Neural cell (in vitro differentiated cells): ENCODE measurements at regions not wholly inside any gene's neighbourhood (a gene's known extent, or its start where the extent isn't known, plus 50 kb on each side); places are given as distances from the start of the nearest gene placed in this dataset.

Experiments used
- H2AFZ ChIP-seq: fragments of 200-600, 300-800 bp; sonication (generic), shearing (Covaris generic); 2 replicates; pipeline ENCODE4 v1.6.0; 2014; ENCODE audit warnings: low read depth, mild to moderate bottlenecking, antibody characterized with exemption, low read length, moderate library complexity
- H3F3A ChIP-seq: fragments of 200-600 bp; shearing (Covaris generic); 2 replicates; pipeline ENCODE4 v1.6.1; 2016; ENCODE audit warnings: mild to moderate bottlenecking, moderate library complexity, mixed read lengths, antibody characterized with exemption, low read length; ENCODE audit not compliant: insufficient read depth, poor library complexity, severe bottlenecking
- H3K27ac ChIP-seq: fragments of 200-600, 300-800 bp; sonication (generic), shearing (Covaris generic); 2 replicates; pipeline ENCODE4 v1.5.1; 2014; ENCODE audit warnings: mild to moderate bottlenecking, low read length, moderate library complexity
- H3K27me3 ChIP-seq: fragments of 300-800, 200-600 bp; sonication (generic), shearing (Covaris generic); 2 replicates; pipeline ENCODE4 v1.6.0; 2014; ENCODE audit warnings: mild to moderate bottlenecking, low read depth, low read length, moderate library complexity; ENCODE audit not compliant: insufficient read depth
- H3K36me3 ChIP-seq: fragments of 300-800, 200-600 bp; sonication (generic), shearing (Covaris generic); 2 replicates; pipeline ENCODE4 v1.5.1; 2014; ENCODE audit warnings: mild to moderate bottlenecking, antibody characterized with exemption, low read length, moderate library complexity; ENCODE audit not compliant: insufficient read depth
- H3K4me2 ChIP-seq: fragments of 300-800, 200-600 bp; sonication (generic), shearing (Covaris generic); 2 replicates; pipeline ENCODE4 v1.6.0; 2014; ENCODE audit warnings: mild to moderate bottlenecking, low read length
- H3K4me3 ChIP-seq: fragments of 300-800, 200-600 bp; sonication (generic), shearing (Covaris generic); 2 replicates; pipeline ENCODE4 v1.5.1; 2014; ENCODE audit warnings: mild to moderate bottlenecking, low read length, moderate library complexity
- H3K79me2 ChIP-seq: fragments of 200-600 bp; shearing (Covaris generic); replicated peaks from 2 replicates; pipeline ENCODE4 v1.6.0; 2014; ENCODE audit warnings: mild to moderate bottlenecking, low read length, moderate library complexity; ENCODE audit not compliant: insufficient read depth
- H3K9ac ChIP-seq: fragments of 300-800, 200-600 bp; sonication (generic), shearing (Covaris generic); 2 replicates; pipeline ENCODE4 v1.6.1; 2016; ENCODE audit warnings: mild to moderate bottlenecking, low read length, mixed read lengths
- H3K9me2 ChIP-seq: fragments of 200-600 bp; shearing (Covaris generic); 2 replicates; pipeline ENCODE4 v1.6.1; 2016; ENCODE audit warnings: mild to moderate bottlenecking, low read length, mixed read lengths; ENCODE audit not compliant: insufficient read depth
- H3K9me3 ChIP-seq: fragments of 200-600, 300-800 bp; sonication (generic), shearing (Covaris generic); 2 replicates; pipeline ENCODE4 v1.6.1; 2016; ENCODE audit warnings: mild to moderate bottlenecking, mixed run types, low read length, moderate library complexity, mixed read lengths
- H4K20me1 ChIP-seq: fragments of 200-600 bp; shearing (Covaris generic); 2 replicates; pipeline ENCODE4 v1.6.1; 2016; ENCODE audit warnings: mild to moderate bottlenecking, mixed run types; ENCODE audit not compliant: insufficient read depth
- CTCF ChIP-seq: fragments of 450-650 bp; IDR thresholded peaks from 2 replicates; pipeline ENCODE4 v1.5.1; 2014; ENCODE audit warnings: antibody characterized with exemption, mild to moderate bottlenecking, moderate library complexity; ENCODE audit not compliant: poor library complexity, severe bottlenecking
- EP300 ChIP-seq: fragments of 450-650 bp; conservative IDR thresholded peaks from 2 replicates; pipeline ENCODE4 v1.6.1; 2014; ENCODE audit warnings: antibody characterized with exemption, mild to moderate bottlenecking, moderate library complexity; ENCODE audit not compliant: poor library complexity, severe bottlenecking
- EZH2 ChIP-seq: fragments of 200-600, 300-800 bp; shearing (Covaris generic), sonication (generic); IDR thresholded peaks from 2 replicates; pipeline ENCODE4 v1.6.1; 2014; ENCODE audit warnings: antibody characterized with exemption, low read length, borderline replicate concordance, mild to moderate bottlenecking; ENCODE audit not compliant: insufficient read depth, poor library complexity, severe bottlenecking
- MXI1 ChIP-seq: fragments of 450-650 bp; conservative IDR thresholded peaks from 2 replicates; pipeline ENCODE4 v1.6.1; 2014; ENCODE audit warnings: antibody characterized with exemption, mild to moderate bottlenecking; ENCODE audit not compliant: poor library complexity, severe bottlenecking
- POLR2AphosphoS5 ChIP-seq: IDR thresholded peaks from 2 replicates; pipeline ENCODE4 v1.6.1; 2012
- RAD21 ChIP-seq: fragments of 450-650 bp; conservative IDR thresholded peaks from 2 replicates; pipeline ENCODE4 v1.6.1; 2014; ENCODE audit warnings: antibody characterized with exemption, mild to moderate bottlenecking, moderate library complexity
- REST ChIP-seq: IDR thresholded peaks from 2 replicates; pipeline ENCODE4 v1.6.1; 2012; ENCODE audit warnings: borderline replicate concordance
- SMC3 ChIP-seq: fragments of 450-650 bp; conservative IDR thresholded peaks from 2 replicates; pipeline ENCODE4 v1.6.1; 2014; ENCODE audit warnings: antibody characterized with exemption, mild to moderate bottlenecking, moderate library complexity; ENCODE audit not compliant: poor library complexity
- TAF1 ChIP-seq: IDR thresholded peaks from 2 replicates; pipeline ENCODE4 v1.6.1; 2012; ENCODE audit warnings: low read depth

- H3F3A ChIP-seq, result no peaks in the 10 kb centered on the region
- H3K9me2 ChIP-seq, result no peaks in the 10 kb centered on the region
- no peak overlapping the region for H2AFZ ChIP-seq
- H3K4me2 ChIP-seq, result no peak overlapping the region
- no peak overlapping the region for H3K9ac ChIP-seq
- no peak for TF ChIP-seq MXI1
- TF ChIP-seq CTCF, result no peak
- TF ChIP-seq TAF1, result no peak
- TF ChIP-seq RAD21, result no peak
- TF ChIP-seq SMC3, result no peak
- no peak for TF ChIP-seq REST
- TF ChIP-seq EP300, result no peak
- no peak for TF ChIP-seq POLR2AphosphoS5
- no peak overlapping the region for H3K4me3 ChIP-seq
- no peaks in the 10 kb centered on the region for H3K9me3 ChIP-seq
- no peaks in the 10 kb centered on the region for H3K27me3 ChIP-seq
- no peaks in the 10 kb centered on the region for H4K20me1 ChIP-seq
- no peaks in the 10 kb centered on the region for H3K36me3 ChIP-seq
- H3K79me2 ChIP-seq, result no peaks in the 10 kb centered on the region
- H3K27ac ChIP-seq, result no peak overlapping the region
These were observed 740.7 kb downstream of the DHX35 start for GRCh38 chr20:39702701-39703349.

GRCh38 chr20:39700528-39700927, 738.4 kb downstream of the DHX35 start:
- no peak for TF ChIP-seq REST
- TF ChIP-seq EP300, result no peak
- no peak for TF ChIP-seq MXI1
- TF ChIP-seq CTCF, result no peak
- no peak for TF ChIP-seq TAF1
- TF ChIP-seq EZH2, result no peak
- no peak for TF ChIP-seq POLR2AphosphoS5
- TF ChIP-seq SMC3, result no peak
- no peak for TF ChIP-seq RAD21
- no peaks in the 10 kb centered on the region for H3K9me2 ChIP-seq
- no peaks in the 10 kb centered on the region for H3K36me3 ChIP-seq
- no peaks in the 10 kb centered on the region for H4K20me1 ChIP-seq
- H3K27ac ChIP-seq, result no peak overlapping the region
- no peaks in the 10 kb centered on the region for H3K27me3 ChIP-seq
- no peaks in the 10 kb centered on the region for H3K9me3 ChIP-seq
- H3K9ac ChIP-seq, result no peak overlapping the region
- no peaks in the 10 kb centered on the region for H3F3A ChIP-seq
- H3K4me3 ChIP-seq, result no peak overlapping the region
- H3K79me2 ChIP-seq, result no peaks in the 10 kb centered on the region
- H3K4me2 ChIP-seq, result no peak overlapping the region
- H2AFZ ChIP-seq, result no peak overlapping the region
